Renal cortical epithelial cell (primary cell): ENCODE measurements at regions not wholly inside any gene's neighbourhood (a gene's known extent, or its start where the extent isn't known, plus 50 kb on each side); places are given as distances from the start of the nearest gene placed in this dataset.

Experiments
- DNase-seq: peaks from one replicate; pipeline ENCODE4 v3.0.0-alpha.2; 2011; ENCODE audit warnings: low read depth

- DNase-seq: no peak
Observed at GRCh38 chr9:120292606-120293005, 287.4 kb downstream of the CDK5RAP2 start.

- no peak for DNase-seq
Observed at GRCh38 chr9:120291050-120291449, 288.9 kb downstream of the CDK5RAP2 start.

GRCh38 chr9:120289990-120290975, 289.7 kb downstream of the CDK5RAP2 start:
- DNase-seq: no peak

- DNase-seq: no peak
Observed at GRCh38 chr9:120289098-120289497, 290.9 kb downstream of the CDK5RAP2 start.

GRCh38 chr9:120286530-120286929, 293.4 kb downstream of the CDK5RAP2 start:
- no peak for DNase-seq

GRCh38 chr9:120284821-120285220, 295.1 kb downstream of the CDK5RAP2 start:
- DNase-seq: peak; percentile 65

GRCh38 chr9:120281665-120282064, 298.3 kb downstream of the CDK5RAP2 start:
- no peak for DNase-seq

- DNase-seq: peak; percentile 16
Observed at GRCh38 chr9:120267929-120268328, 312.0 kb downstream of the CDK5RAP2 start.

- no peak for DNase-seq
Observed at GRCh38 chr9:120265791-120266190, 314.2 kb downstream of the CDK5RAP2 start.

- DNase-seq: no peak
Observed at GRCh38 chr9:120264528-120264927, 315.4 kb downstream of the CDK5RAP2 start.

GRCh38 chr9:120263836-120264235, 316.1 kb downstream of the CDK5RAP2 start:
- DNase-seq: no peak

GRCh38 chr9:120261419-120261818, 318.5 kb downstream of the CDK5RAP2 start:
- no peak for DNase-seq

- DNase-seq: no peak
Observed at GRCh38 chr9:120259100-120259499, 320.9 kb downstream of the CDK5RAP2 start.

- no peak for DNase-seq
Observed at GRCh38 chr9:120258096-120258495, 321.9 kb downstream of the CDK5RAP2 start.

- DNase-seq: peak; percentile 40
Observed at GRCh38 chr9:120257483-120257882, 322.5 kb downstream of the CDK5RAP2 start.

- DNase-seq: no peak
Observed at GRCh38 chr9:120256146-120256545, 323.8 kb downstream of the CDK5RAP2 start.

GRCh38 chr9:120252248-120252647, 327.7 kb downstream of the CDK5RAP2 start:
- no peak for DNase-seq

GRCh38 chr9:120242116-120242811, 337.7 kb downstream of the CDK5RAP2 start:
- no peak for DNase-seq

- DNase-seq: no peak
Observed at GRCh38 chr9:120236596-120236995, 343.4 kb downstream of the CDK5RAP2 start.

GRCh38 chr9:120235081-120235480, 344.9 kb downstream of the CDK5RAP2 start:
- DNase-seq: no peak

GRCh38 chr9:120230227-120230626, 349.7 kb downstream of the CDK5RAP2 start:
- DNase-seq: no peak

GRCh38 chr9:120221844-120222243, 358.1 kb downstream of the CDK5RAP2 start:
- no peak for DNase-seq

GRCh38 chr9:120214332-120214731, 365.6 kb downstream of the CDK5RAP2 start:
- DNase-seq: no peak
